ENCODE measurements at regions not wholly inside any gene's neighbourhood (a gene's known extent, or its start where the extent isn't known, plus 50 kb on each side); places are given as distances from the start of the nearest gene placed in this dataset.

- DNase-seq (ENCODE audit: low read depth in 2 of 2) = no peak
These were observed 53.6 kb upstream of the NT5E start for GRCh38 chr6:85396159-85396808.

DNA sequence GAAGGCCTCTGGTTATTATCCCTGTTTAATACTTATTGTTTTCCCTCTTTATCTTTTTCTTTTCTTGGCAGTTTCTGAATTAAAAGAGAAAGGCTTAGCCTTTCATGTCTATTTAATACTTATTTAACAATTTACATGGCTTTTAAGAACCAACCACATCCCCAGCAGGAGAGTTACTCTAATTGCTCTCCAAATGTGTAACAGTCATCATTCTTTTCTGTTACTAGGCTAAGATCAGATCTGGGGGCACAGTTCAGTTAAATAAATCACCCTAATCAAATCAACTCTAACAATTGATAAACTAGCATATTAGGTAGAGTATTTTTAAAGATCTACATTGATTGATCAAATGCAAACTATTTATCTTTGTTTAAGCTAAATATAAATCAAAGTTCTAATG is 54.1 kb upstream of the NT5E start:
- DNase-seq (ENCODE audit: low read depth in 2 of 2) = no peak

GRCh38 chr6:85394853-85395538 is 54.9 kb upstream of the NT5E start:
- DNase-seq (ENCODE audit: low read depth in 2 of 2) = peak in 1 of 2 donors; percentile 61

- no peak for DNase-seq (ENCODE audit: low read depth in 2 of 2)
These were observed 55.7 kb upstream of the NT5E start for GRCh38 chr6:85394199-85394598.

GRCh38 chr6:85392379-85392778 is 57.5 kb upstream of the NT5E start:
- no peak for DNase-seq (ENCODE audit: low read depth in 2 of 2)

- peak in 1 of 2 donors; percentile 16 for DNase-seq (ENCODE audit: low read depth in 2 of 2)
These were observed 59.1 kb upstream of the NT5E start for GRCh38 chr6:85390775-85391174.

DNA sequence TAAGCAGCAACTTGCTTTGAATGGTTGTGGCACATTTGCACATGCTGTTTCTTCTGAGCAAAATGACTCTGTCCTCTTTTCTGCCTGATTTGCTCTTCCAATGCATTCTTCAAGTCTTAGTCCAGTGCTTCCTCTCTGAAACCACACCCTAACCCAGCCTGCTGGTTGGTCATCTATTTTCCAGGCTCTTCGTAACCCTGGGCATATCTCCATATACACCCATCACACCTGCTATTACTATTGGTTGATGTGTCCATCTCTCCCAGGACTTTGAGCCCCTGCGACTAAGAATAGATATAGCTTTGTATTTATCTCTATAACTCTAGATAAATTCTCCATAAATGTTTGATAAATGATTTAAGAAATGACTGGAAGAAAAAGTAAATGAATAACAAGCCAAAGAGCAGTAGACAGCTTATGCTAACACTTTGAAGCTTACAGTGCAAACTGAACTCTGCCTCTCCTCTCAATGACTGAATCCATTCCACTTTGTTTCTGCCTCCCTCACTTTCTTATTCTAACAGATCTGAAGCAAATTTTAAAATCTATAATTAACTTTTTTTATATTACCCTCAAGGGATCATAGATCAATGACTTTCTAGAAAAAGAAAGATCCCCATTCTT is 59.7 kb upstream of the NT5E start:
- peak in 1 of 2 donors; percentile 6 for DNase-seq (ENCODE audit: low read depth in 2 of 2)

DNA sequence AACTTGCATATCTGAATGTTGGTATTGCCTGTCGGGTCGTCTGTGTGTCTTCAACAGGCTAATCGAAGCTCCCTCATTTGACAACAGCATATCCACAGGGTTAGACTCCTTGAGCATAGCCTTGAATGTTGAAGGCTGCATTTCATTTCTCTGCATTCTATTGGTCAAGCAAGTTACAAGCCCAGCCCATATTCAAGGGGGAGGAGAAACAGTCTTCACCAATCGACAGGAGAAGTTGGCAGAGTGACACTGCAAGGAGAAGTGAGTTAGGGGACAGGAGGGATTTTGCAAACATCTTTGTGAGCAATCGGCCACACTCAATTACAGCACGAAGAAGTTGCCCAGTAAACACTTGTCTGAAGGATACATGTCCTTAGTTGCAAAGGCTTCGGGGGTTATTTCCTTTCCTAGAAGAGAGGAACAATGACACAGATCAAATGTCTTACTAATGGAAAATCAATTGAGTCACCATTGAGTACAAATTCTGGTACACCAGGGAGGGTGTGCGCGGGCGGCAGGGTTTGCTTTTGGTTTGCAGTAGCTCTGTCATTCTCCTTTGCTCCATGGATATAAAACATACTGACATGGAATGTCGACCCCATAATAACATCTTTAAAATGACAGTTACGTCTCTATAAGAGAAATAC is 60.6 kb upstream of the NT5E start:
- no peak for DNase-seq (ENCODE audit: low read depth in 2 of 2)

- DNase-seq (ENCODE audit: low read depth in 2 of 2) = no peak
These were observed 61.4 kb upstream of the NT5E start for GRCh38 chr6:85388531-85388930.

- peak in 1 of 2 donors; percentile 54 for DNase-seq (ENCODE audit: low read depth in 2 of 2)
These were observed 64.1 kb upstream of the NT5E start for GRCh38 chr6:85385636-85386315.

GRCh38 chr6:85383042-85383441 is 66.8 kb upstream of the NT5E start:
- DNase-seq (ENCODE audit: low read depth in 2 of 2) = no peak

- peak in 1 of 2 donors; percentile 57 for DNase-seq (ENCODE audit: low read depth in 2 of 2)
These were observed 67.3 kb upstream of the NT5E start for GRCh38 chr6:85382541-85382940.

DNA sequence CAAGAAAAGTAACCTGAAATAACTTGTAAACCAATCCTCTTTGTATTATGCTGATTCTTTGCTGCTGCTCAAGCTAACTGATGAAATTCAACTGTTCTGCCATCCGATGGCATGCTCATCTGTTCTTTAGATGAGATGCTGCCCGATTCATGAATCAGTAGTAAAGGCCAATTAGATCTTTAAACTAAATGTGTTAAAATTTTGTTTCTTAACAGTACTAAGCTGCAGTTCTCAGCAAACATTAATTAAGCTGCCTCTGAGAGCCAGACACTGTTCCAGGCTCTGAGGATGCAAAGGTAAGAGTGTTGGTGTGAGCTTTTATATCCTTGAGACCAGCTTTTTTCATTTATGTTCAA is 77.0 kb upstream of the NT5E start:
- DNase-seq (ENCODE audit: low read depth in 2 of 2) = no peak

GRCh38 chr6:85372188-85372914 is 77.5 kb upstream of the NT5E start:
- no peak for DNase-seq (ENCODE audit: low read depth in 2 of 2)

GRCh38 chr6:85368631-85369030 is 81.3 kb upstream of the NT5E start:
- DNase-seq (ENCODE audit: low read depth in 2 of 2) = no peak

DNA sequence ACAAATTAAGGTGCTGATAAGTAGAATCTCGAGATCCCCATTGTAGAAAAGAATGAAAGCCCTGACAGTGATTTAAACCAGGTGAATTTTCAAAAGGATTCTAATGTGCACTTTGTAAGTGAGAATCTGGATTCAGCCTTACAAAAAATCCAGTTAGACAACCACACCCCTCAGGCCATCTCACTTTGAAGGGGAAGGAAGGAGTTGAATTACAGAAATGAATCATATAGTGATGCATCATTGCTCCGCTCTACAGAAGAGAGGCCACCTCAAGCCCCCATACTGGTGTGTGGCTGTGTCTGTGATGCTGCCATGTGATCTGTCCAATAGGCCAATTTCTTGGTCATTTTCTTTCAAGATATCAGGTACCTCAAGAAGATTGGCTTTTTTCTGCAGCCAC is 85.5 kb upstream of the NT5E start:
- peak in 1 of 2 donors; percentile 71 for DNase-seq (ENCODE audit: low read depth in 2 of 2)

- no peak for DNase-seq (ENCODE audit: low read depth in 2 of 2)
These were observed 86.0 kb upstream of the NT5E start for GRCh38 chr6:85363870-85364269.

DNA sequence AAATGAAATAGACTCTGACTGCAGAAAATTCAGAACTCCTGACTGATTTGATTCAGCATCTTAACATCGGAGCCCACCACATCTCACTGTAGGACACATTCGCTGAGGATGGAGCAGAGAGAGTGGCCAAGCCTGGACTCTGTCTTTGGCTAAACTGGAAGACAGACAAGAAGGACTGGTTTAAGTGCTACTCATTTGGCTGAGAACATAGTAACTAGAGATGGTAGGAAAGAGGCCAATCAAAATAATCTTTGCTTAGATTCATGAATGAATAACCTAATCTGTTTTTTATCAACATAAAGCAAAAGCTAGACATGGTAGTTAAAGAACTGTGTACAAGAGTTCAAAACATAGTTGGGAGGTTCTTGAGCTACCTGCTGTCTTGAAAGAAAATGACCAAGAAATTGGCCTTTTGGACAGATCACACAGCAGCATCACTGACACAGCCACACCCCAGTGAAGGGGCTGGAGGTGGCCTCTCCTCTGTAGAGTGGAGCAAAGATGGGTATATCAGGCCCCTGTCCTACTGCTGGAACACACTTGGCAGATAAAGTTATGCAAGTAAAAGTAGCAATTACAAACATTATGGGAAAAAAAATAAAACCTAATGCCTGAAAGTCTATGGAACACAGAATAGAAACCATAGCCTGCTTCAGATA is 87.1 kb upstream of the NT5E start:
- DNase-seq (ENCODE audit: low read depth in 2 of 2) = no peak

DNA sequence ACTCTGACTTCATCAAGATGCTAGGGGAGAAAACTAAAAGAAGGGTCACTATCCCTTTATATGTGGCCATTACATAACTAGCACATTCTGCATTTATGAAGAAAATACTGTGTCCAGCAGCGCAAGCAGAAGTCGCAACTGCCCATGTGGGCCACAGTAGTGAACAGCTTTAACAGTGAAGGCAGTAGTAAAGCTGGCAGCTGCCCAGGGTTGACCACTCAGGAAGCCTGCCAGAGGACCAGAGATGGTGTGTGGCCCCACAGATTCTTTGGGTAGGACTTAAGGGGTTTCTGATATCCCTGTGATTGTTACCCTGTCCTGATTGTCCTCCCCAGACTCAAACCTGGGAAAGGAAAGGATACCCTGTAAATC is 88.3 kb upstream of the NT5E start:
- DNase-seq (ENCODE audit: low read depth in 2 of 2) = peak in 1 of 2 donors; percentile 7

DNA sequence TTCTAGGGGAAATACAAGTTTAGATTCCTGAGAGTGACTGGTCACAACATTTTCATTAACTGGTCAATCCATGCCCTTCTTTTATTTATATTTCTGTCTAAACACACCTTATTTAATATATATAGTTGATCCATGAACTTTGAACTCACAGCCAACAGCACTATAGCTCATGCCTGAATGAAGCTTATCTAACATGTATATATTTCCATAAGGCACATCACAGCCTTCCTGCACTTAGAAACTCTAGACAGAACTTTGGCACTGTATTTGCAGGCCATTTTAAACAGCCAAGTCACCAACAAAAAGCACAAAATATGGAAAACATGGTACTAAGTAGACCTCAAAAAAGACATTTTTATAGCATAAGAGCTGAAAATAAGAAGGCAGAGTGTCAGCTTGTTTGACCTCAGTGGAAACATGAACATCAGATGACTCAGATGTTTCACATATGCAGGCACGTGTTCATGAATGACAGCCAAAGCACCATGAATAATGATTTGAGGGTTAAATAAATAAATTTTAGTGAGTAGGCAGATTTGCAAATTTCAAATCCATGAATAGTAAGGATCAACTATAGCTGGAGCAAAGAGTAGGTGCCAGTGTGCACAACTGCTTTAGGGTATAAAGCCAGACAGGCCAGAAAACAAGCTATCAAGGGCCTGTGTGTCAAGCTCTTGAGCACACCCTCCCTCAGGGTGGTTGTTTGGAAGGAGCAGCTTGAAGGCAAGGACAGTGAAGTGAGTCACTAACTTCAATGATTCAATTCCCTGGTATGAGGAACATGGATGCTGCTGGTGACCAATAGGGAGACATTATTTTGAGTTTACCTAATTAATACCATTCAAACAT is 88.9 kb upstream of the NT5E start:
- peak; percentile 73 to 90 for DNase-seq (ENCODE audit: low read depth in 2 of 2)
